ENCODE measurements at regions not wholly inside any gene's neighbourhood (a gene's known extent, or its start where the extent isn't known, plus 50 kb on each side); places are given as distances from the start of the nearest gene placed in this dataset.

DNA sequence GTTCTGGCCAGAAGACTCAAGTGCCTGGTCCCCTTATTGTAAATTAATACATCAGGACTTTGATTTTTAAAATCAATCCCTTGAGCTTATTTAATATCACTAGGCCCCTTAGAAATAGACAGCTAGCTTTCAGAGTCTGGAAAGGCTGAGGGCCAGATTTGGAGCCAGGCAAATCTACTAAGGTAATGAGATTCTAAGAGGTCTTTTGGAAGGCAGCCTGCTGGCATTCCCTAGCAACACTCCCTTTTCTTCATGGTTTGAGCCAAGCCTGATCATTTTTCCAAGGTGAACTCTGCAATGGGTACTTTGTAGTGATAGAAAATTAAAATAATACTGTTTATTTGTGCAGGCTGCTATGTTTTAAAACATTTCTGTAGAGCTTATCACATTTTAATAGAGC lies 378.5 kb downstream of the FAT4 start:
- DNase-seq (ENCODE audit: low spot score) = no peak

DNA sequence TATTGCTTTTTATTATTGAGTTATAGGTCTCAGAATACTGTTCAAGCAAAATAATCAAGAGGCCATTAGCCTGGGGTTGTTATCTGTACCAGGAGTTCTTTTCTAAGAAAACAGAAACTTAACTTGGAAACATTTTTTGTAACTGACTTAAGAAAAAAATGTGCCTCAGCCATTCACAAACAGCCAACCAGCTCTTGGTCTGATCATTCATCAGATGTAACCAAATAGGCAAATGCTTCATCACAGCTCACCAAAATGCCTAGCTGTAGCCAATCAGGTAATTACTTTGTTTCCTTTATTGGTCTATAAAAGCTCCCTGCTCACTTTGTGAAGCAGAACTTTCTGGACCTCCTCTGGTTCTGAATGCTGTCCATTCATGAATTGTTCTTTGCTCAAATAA lies 387.7 kb downstream of the FAT4 start:
- no peak for DNase-seq (ENCODE audit: low spot score)

DNA sequence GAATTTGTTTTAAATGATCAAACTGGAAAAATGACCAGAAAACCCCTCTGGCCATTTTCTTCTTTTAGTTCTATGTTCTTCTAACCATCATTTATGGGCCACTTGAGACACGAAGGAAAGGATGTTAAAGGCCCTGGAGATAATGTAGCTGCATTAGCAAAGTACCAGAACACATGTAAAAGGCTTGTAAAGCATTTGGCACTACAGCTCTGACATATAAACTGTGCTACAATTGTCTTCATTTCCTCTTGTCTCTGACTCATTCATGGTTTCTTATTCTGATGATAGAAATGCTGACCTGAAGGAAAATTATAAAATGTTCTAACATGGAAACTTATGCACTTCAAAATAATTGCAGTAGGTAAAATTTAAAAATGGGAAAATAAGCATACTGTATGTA lies 388.7 kb downstream of the FAT4 start:
- no peak for DNase-seq (ENCODE audit: low spot score)

DNA sequence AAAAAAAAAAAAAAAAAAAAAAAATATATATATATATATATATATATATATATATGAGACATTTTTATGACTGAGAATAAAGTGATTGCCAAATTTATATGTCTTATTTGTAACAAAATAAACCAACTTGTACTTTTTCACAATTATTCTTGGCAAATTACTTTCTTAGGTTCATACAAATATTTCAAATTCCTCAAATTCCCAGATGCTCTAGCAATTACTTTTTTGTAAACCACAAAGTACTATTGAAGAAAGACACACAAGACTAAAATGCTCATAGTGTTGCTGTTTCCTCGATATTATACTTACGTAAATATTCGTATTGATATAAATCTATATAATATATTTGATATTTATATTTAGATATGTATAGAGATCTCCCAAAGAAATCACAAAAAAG lies 390.0 kb downstream of the FAT4 start:
- DNase-seq (ENCODE audit: low spot score) = no peak

DNA sequence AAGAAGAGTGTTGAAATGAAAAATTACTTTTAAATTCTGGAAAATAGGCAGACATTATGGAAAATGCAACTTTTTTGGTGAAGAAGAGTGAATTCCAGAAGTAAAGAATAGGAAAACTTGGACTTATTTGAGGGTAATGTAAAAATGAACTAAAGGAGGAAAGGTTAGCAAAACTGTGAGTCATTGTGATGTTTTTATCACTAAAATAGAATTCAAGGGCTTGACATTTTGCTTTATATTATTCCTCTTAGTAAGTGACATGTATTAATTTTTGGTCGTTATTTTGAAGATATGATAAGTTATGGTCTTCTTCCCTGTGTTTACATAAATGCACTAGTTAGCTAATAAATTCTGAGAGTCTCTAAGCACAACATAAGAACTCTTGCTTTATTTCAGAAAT lies 390.9 kb downstream of the FAT4 start:
- no peak for DNase-seq (ENCODE audit: low spot score)

DNA sequence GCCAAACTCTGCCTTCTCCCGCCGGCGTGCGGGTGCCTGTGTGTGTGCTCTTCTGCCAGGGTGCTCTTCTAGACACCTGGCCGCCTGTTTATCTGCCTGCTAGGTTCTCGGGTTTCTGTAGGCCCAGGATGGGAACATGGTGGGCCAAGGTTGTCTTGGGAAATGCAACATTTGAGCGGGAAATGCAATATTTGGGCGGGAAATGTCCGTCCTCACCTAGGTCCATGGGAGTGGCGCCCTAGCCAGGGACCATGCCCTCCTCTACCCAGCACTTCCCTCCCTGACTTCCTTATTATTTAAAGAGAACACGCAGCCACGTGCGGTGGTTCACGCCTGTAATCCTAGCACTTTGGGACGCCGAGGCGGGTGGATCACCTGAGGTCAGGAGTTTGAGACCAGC lies 392.6 kb downstream of the FAT4 start:
- no peak for DNase-seq (ENCODE audit: low spot score)

DNA sequence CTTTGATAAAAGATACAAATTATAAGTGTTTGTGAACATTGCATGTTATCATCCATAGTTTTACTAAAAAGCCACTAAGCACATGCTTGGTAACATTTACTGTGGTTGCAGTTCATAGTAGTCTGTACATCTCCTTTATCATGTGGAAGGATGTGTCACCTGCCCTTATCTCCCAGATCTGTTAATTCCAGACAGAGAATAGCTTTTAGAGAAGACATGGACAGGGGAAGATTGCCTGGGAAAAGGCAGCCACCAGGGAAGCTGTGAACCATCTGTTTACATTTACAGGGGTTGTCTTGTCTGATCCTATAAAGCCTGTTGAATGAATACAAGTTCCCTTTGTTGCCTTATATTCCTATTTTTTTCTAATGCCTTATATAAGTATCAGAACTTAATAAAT lies 396.0 kb downstream of the FAT4 start:
- no peak for DNase-seq (ENCODE audit: low spot score)

DNA sequence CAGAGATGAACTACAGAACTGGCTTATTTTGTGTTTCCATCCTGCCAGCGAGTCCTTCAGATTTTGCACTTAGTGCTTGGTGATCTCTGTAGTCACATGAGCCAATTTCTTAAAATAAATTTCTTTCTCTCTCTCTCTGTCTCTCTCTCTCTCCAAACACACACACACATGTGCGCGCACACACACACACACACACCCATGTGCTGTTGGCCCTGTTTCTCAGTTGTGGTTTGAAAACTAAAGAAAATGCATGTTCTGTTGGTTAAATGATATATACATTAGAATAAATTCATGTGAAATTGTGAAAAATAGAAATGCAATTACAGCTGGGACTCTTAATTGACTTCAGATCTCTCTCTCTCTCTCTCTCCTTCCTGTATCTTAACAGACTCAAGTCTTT lies 399.3 kb downstream of the FAT4 start:
- DNase-seq (ENCODE audit: low spot score) = no peak

DNA sequence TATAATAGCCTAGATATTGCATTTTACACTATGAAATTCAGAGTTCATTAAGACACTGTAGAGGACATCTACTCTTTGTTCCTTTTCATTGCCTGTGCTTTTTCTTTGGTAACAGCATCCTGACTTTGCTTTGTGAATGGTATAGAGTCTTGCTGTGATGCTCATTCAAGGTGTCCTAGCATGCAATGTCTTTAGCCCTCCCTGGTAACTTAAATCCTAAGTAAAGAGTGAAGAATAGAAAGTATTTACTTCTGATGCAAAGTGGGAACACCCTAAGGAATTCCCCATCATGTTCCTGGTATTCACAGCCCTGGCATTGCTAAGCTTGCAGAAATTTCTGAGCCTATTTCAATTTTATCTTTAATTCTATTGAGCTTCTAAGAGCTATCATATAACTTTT lies 400.1 kb downstream of the FAT4 start:
- DNase-seq (ENCODE audit: low spot score) = no peak

DNA sequence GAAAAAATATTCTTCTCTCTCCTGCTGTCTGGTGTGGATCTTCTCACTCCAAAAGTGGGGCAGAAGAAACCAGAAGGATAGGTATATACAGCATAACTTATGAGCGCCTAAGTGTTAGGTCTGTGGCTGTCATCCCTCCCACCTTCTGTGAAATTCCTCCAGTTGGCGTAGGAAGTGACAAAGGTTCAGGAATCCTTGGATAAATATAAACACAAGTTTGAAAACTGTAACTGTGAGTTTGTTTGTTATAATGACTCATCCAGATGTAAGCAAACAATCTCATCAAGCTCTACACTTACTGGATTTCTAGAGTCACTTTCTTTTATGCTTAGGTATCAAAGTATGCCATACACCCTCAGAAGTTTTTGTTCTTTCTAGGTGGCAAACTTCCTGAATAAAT lies 405.2 kb downstream of the FAT4 start:
- DNase-seq (ENCODE audit: low spot score) = no peak

DNA sequence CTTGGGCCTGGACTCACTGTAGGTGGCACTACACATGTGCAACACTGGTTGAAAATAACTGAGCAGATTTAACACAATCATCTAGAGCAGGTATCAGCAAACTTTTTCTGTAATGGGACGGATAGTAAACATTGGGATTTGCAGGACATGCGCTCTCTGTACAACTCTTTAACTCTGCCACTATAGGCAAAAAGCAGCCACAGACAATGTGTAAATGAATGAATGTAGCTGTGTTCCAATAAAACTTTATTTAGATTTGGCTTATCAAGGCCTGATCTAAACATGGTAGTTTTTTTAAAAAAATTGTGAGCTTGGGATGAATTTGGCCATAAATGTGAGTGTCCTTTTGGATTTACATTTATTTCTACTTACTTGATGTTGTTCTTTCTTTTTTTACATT lies 407.3 kb downstream of the FAT4 start:
- no peak for DNase-seq (ENCODE audit: low spot score)

DNA sequence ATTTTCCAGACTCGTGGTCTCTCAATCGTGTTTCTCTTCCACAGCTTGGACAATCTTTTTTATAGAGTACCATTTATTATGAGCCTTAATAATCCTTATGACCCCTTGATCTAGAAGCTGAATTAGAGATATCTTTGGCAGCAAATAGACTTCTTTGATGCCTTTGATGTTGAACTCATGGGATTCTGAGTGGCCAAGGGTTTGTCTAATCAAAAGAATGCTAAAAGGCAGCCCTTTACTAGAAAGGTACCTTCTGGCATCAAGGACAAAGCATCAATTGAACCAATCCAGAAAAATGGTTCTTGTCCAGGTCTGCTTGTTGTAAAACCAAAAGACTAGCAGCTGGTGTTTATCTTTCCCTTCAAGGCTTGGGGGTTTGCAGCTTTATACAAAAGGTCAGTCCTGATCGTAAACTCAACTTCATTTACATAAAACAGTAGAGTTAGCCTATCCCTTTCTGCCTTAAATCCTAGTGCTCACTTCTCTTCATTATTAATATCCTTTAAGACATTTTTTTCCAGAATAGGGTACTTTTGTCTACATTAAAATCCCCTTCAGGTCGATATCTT lies 411.3 kb downstream of the FAT4 start:
- no peak for DNase-seq (ENCODE audit: low spot score)

DNA sequence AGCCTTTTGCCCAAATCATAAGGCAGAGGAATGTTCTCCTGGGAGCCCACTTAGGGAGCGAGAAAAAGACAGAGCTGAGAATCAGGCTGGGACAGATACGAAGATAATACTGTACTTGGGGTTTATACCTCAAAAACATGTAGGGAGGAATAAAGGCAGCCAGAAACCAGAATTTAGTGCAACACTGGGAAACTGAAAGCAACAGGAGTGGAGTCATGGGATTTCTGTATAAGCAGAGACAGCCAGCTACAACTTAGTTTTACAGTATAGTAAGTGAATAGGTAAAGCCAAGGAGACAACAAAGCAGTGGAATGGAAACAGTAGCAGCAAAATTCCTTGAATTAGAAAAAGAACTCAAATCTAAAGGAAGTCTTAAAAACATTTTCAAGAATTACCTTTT lies 413.2 kb downstream of the FAT4 start:
- no peak for DNase-seq (ENCODE audit: low spot score)

DNA sequence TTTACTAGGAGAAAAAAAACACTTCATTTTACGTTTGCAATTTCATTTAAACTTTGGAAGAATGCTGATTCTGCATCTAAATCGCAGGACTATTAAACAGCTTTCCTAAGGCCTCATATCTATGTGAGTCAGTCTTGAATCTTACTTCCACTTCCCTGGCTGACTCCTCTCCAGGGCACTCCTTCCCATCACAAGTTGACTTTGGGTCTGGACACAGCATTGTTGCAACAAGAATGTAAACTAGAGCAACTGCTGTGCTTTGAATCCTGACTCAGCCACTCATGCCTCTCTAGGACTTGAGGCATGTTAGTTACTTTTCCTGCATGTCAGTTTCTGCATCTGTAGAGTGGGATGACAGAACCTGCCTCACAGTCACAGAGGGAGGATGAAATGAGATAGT lies 413.8 kb downstream of the FAT4 start:
- DNase-seq (ENCODE audit: low spot score) = no peak

DNA sequence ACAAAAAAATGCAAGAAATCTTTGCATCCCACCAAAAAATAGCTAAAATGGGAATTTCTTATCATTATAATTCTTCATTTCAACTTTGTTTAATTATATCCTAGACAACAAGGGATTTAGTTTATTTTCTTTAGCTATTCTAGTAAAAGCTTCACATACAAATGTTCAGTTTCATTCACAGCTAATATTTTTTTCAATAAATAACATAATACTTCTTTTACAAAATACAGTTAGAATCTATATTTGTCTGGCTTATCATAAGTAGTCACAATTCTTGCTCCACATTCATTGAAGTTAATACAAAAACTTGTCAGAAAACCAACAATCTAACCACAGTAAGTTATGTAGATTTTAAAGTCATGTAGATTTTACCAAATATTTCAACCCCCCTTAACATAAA lies 414.4 kb downstream of the FAT4 start:
- DNase-seq (ENCODE audit: low spot score) = no peak

DNA sequence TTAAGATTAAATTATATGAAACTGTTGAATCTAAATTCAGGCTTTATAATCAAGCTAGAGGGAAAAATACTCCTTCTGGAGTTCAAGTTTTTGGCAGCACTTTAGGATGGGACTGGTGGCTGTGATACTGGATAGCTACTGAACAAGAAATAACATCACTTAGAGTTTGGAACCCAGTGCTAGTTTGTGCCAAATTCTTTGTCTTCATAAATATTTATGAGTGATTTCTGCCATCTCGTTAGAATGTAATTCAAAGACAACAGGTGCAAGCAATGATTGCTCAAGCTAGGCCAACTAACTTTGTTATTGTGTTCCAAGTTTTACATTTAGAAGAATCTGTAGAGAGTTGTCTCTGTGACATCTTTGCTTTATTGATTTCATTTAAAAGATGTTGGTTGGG lies 417.9 kb downstream of the FAT4 start:
- no peak for DNase-seq (ENCODE audit: low spot score)

DNA sequence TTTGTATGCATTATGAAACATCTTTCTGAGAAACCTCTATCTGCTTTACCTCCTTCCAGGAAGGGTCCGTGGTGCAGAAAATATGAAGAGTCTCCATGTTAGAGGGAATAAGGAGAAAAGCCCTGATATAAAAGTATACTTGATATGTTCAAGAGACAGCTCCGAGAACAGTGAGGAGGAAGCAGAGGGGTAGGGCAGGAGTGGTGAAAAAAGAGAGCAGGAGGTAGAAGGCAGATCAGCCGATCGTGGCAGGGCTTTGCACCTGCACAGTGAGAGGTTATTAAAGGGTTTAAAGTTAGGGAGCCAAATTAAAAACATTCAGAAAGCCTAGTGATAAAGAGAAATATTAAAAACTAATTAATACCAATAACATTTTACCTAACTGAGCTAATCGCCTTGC lies 419.7 kb downstream of the FAT4 start:
- no peak for DNase-seq (ENCODE audit: low spot score)

DNA sequence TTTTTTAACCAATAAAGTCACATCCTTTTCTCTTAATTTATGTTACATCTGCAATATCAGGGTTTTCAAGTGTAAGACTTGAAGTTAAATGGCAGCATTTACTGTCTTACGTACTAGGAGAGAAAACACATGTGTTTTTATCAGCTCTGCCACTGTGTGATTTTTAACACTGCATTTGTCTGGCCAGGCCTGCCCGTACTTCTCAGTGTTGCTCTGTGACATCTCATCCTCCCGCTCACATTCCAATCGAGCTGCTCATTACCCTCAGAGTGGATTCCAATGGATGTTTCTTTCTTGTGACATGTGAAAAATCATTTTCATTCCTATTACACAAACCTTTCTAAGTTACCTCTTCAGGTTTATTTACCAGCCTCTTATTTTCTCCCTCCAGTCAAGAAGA lies 420.3 kb downstream of the FAT4 start:
- no peak for DNase-seq (ENCODE audit: low spot score)

DNA sequence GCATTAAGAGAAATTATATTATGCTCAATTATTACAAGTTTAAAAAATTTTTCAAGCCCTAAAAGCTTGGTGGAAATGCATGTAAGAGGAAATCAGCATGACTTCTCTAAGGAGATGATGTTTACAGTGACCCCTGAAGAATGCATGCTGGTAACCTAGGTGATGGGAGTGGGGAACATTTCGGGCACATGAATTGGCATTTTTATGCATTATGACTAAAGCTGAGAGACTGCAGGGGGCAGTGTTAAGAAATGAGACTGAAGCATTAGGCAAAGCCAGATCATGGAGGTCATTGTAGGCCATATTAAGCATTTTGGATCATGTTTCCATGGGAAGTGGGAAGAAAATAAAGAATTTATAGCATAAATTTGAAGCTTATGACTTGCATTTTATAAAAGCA lies 421.3 kb downstream of the FAT4 start:
- DNase-seq (ENCODE audit: low spot score) = no peak

DNA sequence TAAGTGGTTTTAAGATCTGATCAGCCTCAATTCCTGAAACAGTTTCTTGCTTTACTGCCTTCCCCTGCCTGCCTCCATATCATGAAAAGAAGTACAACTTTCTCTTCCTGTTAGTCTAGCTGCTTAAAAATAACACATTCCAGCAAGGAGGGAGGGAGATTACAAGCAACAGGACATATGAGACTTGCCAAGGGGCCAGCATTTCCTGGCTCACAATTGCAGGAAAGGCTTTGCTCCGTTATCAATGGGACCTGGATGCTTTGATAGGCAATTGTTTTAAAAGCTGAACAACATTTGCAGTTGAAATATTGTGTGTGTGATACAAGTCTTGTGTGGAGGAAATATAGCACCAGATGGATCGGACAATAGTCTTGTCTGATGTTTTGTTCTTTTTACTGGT lies 425.0 kb downstream of the FAT4 start:
- DNase-seq (ENCODE audit: low spot score) = no peak

DNA sequence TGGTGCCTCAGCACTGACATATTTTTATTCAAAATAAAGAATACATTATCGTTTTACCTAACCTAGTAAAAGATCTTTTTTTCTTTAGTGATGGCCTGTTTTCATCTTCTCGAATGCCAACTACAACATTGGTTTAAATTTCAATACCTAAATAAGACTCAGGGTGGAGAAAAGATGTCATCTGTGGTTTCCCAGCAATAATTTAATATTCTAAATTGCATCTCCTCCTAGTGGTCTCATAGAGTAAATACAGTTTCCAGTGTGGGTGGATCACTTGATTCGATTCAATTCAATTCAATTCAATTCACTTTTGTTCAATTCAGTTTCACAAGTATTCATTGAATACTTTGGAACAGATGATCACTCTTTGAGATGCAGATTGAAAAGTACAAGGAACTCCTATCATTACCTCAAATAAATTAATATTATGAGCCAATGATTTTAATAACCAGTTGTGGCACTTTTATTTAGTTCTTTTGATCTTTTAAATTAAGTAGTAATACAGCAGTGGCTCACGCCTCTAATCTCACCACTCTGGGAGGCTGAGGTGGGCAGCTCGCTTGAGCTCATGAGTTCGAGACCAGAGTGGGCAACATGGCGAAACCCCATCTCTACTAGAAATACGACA lies 427.2 kb downstream of the FAT4 start:
- DNase-seq (ENCODE audit: low spot score) = no peak

DNA sequence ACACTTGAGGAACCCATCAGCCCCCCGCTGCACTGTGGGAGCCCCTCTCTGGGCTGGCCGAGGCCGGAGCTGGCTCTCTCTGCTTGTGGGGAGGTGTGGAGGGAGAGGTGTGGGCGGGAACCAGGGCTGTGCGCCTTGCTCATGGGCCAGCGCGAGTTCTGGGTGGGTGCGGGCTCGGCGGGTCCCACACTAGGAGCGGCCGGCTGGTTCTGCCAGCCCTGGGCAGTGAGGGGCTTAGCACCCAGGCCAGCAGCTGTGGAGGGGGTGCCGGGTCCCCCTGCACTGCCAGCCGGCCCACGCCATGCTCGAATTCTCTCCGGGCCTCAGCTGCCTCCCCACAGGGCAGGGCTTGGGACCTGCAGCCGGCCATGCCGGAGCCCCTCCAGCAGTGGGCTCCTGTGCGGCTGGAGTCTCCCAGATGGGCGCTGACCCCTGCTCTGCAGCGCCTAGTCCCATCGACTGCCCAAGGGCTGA lies 430.2 kb downstream of the FAT4 start:
- DNase-seq (ENCODE audit: low spot score) = no peak

DNA sequence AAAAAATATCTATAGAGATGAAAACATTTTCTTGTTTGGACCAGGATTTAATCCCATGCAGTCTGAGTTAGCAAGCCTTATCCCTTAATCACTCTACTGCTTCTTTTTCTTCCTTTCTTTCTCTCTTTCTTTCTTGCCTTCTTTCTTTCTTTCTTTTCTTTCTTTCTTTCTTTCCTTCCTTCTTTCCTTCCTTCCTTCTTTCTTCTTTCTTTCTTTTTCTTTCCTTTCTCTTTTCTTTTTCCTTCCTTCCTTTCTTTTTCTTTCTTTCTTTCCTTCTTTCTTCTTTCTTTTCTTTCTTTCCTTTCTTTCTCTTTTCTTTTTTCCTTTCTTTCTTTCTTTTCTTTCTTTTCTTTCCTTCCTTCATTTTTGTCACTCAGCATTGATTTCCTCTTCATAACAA lies 434.6 kb downstream of the FAT4 start:
- DNase-seq (ENCODE audit: low spot score) = no peak

DNA sequence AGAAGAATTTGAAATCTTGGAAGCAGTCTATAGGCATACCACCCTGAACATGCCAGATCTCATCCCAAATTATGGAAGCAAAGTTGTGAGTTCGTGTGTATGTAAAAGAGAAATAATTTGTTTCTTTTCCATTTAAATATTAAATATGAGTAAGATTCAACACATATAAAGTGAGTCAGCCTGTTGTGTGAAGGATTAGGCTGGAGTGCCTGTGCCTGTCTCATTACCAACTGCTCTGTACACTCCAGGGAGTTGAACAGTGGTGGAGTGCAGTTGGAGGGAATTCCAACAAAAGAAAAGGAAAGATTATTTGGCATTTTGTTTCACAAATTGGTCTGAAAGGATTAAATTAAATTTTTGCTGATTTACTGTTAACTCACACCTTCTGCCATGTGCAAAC lies 435.6 kb downstream of the FAT4 start:
- no peak for DNase-seq (ENCODE audit: low spot score)
